Endodermal cell (in vitro differentiated cells): ENCODE measurements at regions not wholly inside any gene's neighbourhood (a gene's known extent, or its start where the extent isn't known, plus 50 kb on each side); places are given as distances from the start of the nearest gene placed in this dataset.

ENCODE experiments used
- DNase-seq: peaks from one replicate; pipeline ENCODE4 v3.0.0-alpha.2; 2017
- H3K27ac ChIP-seq: 2 replicates; pipeline ENCODE4 v1.5.1; 2013; ENCODE audit warnings: mild to moderate bottlenecking, low read depth, low read length, moderate library complexity
- H3K27me3 ChIP-seq: 2 replicates; pipeline ENCODE4 v1.6.1; 2013; ENCODE audit warnings: mild to moderate bottlenecking, low read length, moderate library complexity; ENCODE audit not compliant: insufficient read depth, control insufficient read depth, poor library complexity, severe bottlenecking
- H3K36me3 ChIP-seq: 2 replicates; pipeline ENCODE4 v1.7.0; 2013; ENCODE audit warnings: mild to moderate bottlenecking, low read length, moderate library complexity; ENCODE audit not compliant: control insufficient read depth, insufficient read depth
- H3K4me1 ChIP-seq: one replicate; pipeline ENCODE4 v1.7.0; 2013; ENCODE audit warnings: low read length; ENCODE audit not compliant: control insufficient read depth, insufficient read depth
- H3K4me3 ChIP-seq: 2 replicates; pipeline ENCODE4 v1.5.1; 2013; ENCODE audit warnings: mild to moderate bottlenecking, low read length, moderate library complexity
- H3K9ac ChIP-seq: 2 replicates; pipeline ENCODE4 v1.6.1; 2013; ENCODE audit warnings: mild to moderate bottlenecking, low read length, moderate library complexity; ENCODE audit not compliant: poor library complexity, severe bottlenecking; ENCODE audit errors: extremely low read depth
- H3K9me3 ChIP-seq: 2 replicates; pipeline ENCODE4 v1.6.1; 2013; ENCODE audit warnings: mild to moderate bottlenecking, low read length, moderate library complexity; ENCODE audit not compliant: control insufficient read depth
- H3K27ac Mint-ChIP-seq: 2 replicates; pipeline ENCODE4 v1.8.0; 2020; ENCODE audit warnings: mixed read lengths
- H3K27me3 Mint-ChIP-seq: 2 replicates; pipeline ENCODE4 v1.8.0; 2021; ENCODE audit warnings: mild to moderate bottlenecking, mixed read lengths; ENCODE audit not compliant: insufficient read depth
- H3K36me3 Mint-ChIP-seq: 2 replicates; pipeline ENCODE4 v1.8.0; 2020; ENCODE audit warnings: low read depth, mixed read lengths
- H3K4me1 Mint-ChIP-seq: 2 replicates; pipeline ENCODE4 v1.8.0; 2020; ENCODE audit warnings: mixed read lengths
- H3K4me3 Mint-ChIP-seq: 2 replicates; pipeline ENCODE4 v1.8.0; 2020; ENCODE audit warnings: mild to moderate bottlenecking, moderate library complexity, mixed read lengths
- H3K9me3 Mint-ChIP-seq: 2 replicates; pipeline ENCODE4 v1.8.0; 2020; ENCODE audit warnings: mild to moderate bottlenecking, mixed read lengths
- WGBS, 2 experiments: methylation state at CpG; one replicate each; pipeline versions ENCODE4 v1.1.5 to v1.1.7; 2013; ENCODE audit warnings: missing lambda C conversion rate in 2 of 2, mixed read lengths in 1 of 2; ENCODE audit not compliant: insufficient coverage in 1 of 2, insufficient read length in 1 of 2; 5-methylcytosine and 5-hydroxymethylcytosine counted together
- TF ChIP-seq, protein P1 (sequence below): fragments of 200-600 bp; sonication (generic); conservative IDR thresholded peaks from 2 replicates; pipeline ENCODE4 v1.5.0; 2021; ENCODE audit warnings: antibody characterized with exemption, mild to moderate bottlenecking

DNA sequence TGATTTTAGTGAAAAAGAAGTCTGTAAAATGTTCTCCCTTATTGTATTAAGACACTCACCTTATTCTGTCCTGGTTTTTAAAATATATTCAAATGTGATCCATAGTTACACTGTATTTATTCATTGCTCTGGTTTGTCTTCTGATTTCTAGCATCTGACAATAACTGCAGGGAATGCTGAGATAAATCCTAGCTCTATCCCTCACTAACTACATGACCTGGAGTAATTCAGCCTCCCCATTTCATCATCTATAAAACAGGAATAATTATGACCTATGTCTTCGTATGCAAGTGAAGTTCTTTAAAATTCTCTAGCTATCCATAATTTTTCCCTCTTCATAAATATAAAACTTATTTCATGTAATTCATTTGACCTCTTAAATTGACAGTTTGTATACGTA is 104.0 kb upstream of the ESRRG start:
- H3K36me3 Mint-ChIP-seq, result no peaks in the 10 kb centered on the region
- no peak overlapping the region for H3K27ac ChIP-seq
- H3K9me3 Mint-ChIP-seq, result no peaks in the 10 kb centered on the region
- no peaks in the 10 kb centered on the region for H3K27me3 ChIP-seq
- H3K4me3 ChIP-seq, result no peak overlapping the region
- 90 to 98% methylated on average over 2 of the region's 2 CpGs for WGBS, 2 experiments
- no peak overlapping the region for H3K4me3 Mint-ChIP-seq
- TF ChIP-seq, protein P1, sequence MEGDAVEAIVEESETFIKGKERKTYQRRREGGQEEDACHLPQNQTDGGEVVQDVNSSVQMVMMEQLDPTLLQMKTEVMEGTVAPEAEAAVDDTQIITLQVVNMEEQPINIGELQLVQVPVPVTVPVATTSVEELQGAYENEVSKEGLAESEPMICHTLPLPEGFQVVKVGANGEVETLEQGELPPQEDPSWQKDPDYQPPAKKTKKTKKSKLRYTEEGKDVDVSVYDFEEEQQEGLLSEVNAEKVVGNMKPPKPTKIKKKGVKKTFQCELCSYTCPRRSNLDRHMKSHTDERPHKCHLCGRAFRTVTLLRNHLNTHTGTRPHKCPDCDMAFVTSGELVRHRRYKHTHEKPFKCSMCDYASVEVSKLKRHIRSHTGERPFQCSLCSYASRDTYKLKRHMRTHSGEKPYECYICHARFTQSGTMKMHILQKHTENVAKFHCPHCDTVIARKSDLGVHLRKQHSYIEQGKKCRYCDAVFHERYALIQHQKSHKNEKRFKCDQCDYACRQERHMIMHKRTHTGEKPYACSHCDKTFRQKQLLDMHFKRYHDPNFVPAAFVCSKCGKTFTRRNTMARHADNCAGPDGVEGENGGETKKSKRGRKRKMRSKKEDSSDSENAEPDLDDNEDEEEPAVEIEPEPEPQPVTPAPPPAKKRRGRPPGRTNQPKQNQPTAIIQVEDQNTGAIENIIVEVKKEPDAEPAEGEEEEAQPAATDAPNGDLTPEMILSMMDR, result no peak
- DNase-seq, result no peak
- no peaks in the 10 kb centered on the region for H3K9me3 ChIP-seq
- H3K4me1 ChIP-seq, result no peaks in the 10 kb centered on the region
- peaks cover 33% of the 10 kb centered on the region for H3K4me1 Mint-ChIP-seq
- peaks cover 26% of the 10 kb centered on the region for H3K27me3 Mint-ChIP-seq
- H3K9ac ChIP-seq, result no peak overlapping the region
- no peaks in the 10 kb centered on the region for H3K36me3 ChIP-seq
- no peak overlapping the region for H3K27ac Mint-ChIP-seq

DNA sequence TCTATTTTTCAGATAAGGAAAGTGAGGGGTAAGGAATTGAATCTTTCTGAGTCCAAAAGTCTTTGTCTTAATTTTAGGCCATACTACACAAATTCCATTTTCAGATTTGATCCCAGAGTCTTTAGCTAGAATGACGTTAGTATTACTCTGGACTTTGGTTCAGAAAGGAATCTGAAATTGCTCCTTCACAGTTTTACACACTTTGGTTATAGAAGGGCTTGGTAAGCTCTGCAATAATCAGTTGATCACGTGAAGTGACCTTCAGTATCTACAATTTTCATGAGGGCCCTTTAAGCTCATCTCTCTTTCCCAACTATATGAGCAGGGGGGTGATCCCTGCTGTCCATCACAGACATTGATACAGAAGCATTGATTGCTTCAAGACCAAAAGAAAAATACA is 103.4 kb upstream of the ESRRG start:
- Histone ChIP-seq H3K27ac (no peak overlapping the region), H3K9ac (no peak overlapping the region), H3K27me3 (no peaks in the 10 kb centered on the region), H3K4me1 (no peaks in the 10 kb centered on the region), H3K4me3 (no peak overlapping the region), H3K36me3 (no peaks in the 10 kb centered on the region), H3K9me3 (no peaks in the 10 kb centered on the region)
- no peak overlapping the region for H3K4me3 Mint-ChIP-seq
- H3K27ac Mint-ChIP-seq, result no peak overlapping the region
- H3K4me1 Mint-ChIP-seq, result peaks cover 39% of the 10 kb centered on the region
- no peaks in the 10 kb centered on the region for H3K9me3 Mint-ChIP-seq
- WGBS, 2 experiments, result 88 to 100% methylated on average over 1 to 2 of the region's 2 CpGs
- H3K36me3 Mint-ChIP-seq, result no peaks in the 10 kb centered on the region
- DNase-seq, result no peak
- H3K27me3 Mint-ChIP-seq, result peaks cover 26% of the 10 kb centered on the region
- TF ChIP-seq, protein P1, result no peak

DNA sequence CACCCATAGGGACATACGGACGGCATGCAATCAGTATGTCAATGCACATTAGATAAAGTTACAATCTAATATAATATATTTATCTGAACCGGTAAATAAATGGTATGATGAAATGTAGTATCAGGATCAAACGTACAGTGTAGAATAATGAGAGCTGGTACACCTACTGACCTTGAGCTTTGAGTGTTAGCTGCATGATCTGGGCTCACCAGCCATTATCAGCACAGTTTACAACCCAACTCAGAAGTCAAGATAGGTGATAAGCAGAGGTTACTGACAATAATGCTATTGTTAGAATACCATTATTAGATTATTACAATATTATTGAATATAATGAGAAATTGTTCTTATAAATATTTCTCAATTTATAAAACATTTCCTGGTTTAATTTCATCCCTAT is 103.0 kb upstream of the ESRRG start:
- DNase-seq, result no peak

More for the DNA sequence above, 103.0 kb upstream of the ESRRG start:
- H3K4me1 ChIP-seq, result no peaks in the 10 kb centered on the region
- no peaks in the 10 kb centered on the region for H3K36me3 ChIP-seq
- no peaks in the 10 kb centered on the region for H3K36me3 Mint-ChIP-seq
- H3K27ac ChIP-seq, result no peak overlapping the region
- no peak overlapping the region for H3K4me3 ChIP-seq
- H3K4me3 Mint-ChIP-seq, result no peak overlapping the region
- peaks cover 39% of the 10 kb centered on the region for H3K4me1 Mint-ChIP-seq
- 100% methylated on average over 2 of the region's 4 CpGs; no CpG with 5 or more reads in 1 of the 2 experiments for WGBS, 2 experiments
- no peaks in the 10 kb centered on the region for H3K9me3 Mint-ChIP-seq
- H3K9me3 ChIP-seq, result no peaks in the 10 kb centered on the region
- H3K27me3 ChIP-seq, result no peaks in the 10 kb centered on the region
- peaks cover 26% of the 10 kb centered on the region for H3K27me3 Mint-ChIP-seq
- H3K27ac Mint-ChIP-seq, result no peak overlapping the region
- TF ChIP-seq, protein P1, result no peak
- H3K9ac ChIP-seq, result no peak overlapping the region
